RKO (cell line): ENCODE measurements at regions not wholly inside any gene's neighbourhood (a gene's known extent, or its start where the extent isn't known, plus 50 kb on each side); places are given as distances from the start of the nearest gene placed in this dataset.
"Not testable (repeated sequence)": the region's sequence is repeated elsewhere in the genome, so short reads cannot be mapped to it uniquely, and the experiment has no call there.

ENCODE experiments used
- DNase-seq: peaks from one replicate; pipeline ENCODE4 v3.0.0-alpha.2; 2016; ENCODE audit warnings: low spot score

DNA sequence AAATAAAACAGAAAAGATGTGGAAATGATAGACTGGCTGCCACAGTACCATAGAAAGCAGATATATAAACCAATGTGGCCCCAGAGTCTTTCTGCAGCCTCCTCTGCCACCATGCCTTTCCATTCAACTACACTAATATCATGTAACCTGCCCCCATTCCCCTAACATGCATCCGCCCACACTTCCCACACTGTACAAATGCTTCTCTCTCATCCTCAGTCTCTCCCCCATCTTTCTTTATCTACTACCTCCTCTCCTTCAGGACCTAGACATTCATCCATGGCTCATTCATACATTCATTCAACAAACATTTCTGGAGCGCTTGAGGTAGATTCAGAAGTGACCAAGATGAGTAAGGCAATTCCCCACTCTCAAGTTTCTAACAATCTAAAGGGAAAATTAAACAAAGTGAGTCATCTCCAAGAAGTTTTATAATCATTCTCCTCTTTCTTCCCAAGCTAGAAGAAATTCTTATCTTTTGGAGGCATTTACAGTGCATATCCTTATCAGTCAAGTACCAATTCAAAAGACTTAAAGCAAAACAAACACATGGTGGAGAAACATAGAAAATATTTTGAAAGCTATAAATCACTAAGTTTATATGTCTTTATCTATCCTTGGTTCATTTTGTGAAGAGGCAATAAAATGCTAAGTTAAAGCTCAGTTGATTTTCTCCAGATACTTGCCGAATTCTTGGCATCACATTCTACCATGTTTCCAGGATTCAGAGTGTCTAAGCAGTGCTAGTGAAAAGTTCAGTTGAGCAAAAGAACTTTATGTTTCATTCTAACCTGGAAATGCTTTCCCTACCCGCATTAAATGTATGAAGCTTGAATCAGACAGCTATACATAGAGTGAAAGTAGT lies 70.5 kb upstream of the FRMD6 start:
- peak; percentile 60 for DNase-seq

- DNase-seq: peak; percentile 35
Measured at GRCh38 chr14:51582437-51582836, 69.3 kb upstream of the FRMD6 start.

DNA sequence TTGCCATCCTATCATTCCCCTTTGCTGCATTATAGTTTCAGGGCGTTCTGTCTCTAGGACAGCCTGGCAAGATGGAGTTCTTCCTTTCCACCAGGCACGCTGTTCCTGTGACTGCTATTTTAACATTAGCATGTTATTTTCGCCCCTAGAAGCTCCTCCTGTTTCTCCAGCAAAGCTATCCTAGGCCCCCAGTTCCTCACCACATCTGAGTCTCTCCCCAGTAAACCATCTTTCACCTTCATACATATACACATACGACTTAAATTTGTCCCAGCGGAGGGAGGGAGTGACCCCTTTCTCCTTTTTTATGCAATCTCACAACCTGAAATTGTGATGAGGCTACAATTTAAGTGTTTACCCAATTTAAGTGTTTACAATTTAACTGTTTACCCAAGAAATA lies 66.7 kb upstream of the FRMD6 start:
- no peak for DNase-seq

DNA sequence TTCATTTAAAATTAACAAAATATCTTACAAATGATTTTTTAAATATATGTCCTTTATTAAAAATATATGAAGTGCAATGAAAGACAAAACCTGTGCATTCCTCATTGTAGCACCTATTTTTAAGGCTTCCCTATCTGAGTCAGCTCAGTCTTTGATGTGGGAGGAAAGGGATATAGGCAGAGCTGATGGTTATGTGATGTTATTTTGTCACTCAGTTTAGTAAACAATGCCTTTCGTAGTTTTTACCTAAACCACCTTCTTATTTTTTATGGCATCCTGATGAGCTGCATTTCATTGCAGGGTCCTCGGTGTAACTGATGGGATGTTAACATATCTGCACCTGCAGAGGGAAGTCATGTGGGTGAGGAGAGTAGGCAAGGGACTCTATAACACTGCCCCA lies 58.9 kb upstream of the FRMD6 start:
- DNase-seq: no peak

- no peak for DNase-seq
Measured at GRCh38 chr14:51593397-51593796, 58.3 kb upstream of the FRMD6 start.

DNA sequence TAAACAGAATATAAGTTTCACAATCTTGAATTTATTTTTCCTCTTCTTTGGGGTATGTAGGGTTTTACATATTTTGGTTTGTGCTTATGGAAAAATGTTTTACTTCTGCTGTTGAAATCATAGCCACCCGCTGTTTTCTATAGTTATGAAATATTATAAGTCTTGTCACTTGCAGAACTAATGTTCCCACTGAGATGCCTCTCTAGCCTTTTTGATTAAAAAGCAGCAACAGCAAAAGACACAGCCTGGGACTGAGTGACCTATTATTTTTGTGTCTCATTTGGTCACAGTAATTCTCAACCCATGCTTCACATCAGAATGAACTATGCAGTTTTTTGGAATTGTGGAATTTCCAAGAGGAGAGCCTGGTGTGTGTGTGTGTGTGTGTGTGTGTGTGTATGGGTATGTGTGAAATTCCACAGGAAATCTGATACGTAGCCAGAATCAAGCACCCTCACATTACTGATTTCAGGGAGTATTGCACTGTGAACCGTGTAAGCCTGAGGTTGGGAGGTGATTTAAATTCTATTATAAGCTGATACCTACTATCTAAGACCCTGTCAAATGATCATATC lies 55.7 kb upstream of the FRMD6 start:
- no peak for DNase-seq

DNA sequence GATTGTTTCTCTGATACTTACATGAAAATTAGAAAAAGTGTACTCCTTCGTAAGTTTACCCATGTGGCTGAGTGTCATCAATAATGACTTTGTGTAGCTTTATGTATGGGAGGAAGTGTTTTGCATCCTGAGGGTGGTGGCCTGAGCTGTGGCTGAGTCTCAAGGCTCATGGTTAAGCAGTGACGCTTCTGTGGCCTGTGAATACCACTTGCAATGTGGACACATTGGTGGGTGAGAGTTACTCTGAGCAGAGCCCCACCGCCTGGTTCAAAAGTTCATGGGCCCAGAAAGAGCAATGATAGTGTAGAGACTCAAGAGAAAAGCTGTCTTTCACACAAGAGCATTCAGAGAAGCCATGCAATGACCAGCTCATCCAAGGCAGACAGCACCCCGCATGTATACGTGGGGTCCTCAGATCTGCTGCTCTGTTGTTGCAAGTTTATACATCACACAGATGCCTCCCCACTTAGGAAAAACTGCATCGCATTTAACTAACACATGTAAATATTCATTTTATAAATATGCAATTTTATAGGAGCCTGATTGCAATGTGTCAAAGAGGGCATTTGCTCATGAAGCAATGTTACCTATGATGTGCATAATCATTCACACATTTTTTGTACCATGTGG lies 55.1 kb upstream of the FRMD6 start:
- DNase-seq: no peak

DNA sequence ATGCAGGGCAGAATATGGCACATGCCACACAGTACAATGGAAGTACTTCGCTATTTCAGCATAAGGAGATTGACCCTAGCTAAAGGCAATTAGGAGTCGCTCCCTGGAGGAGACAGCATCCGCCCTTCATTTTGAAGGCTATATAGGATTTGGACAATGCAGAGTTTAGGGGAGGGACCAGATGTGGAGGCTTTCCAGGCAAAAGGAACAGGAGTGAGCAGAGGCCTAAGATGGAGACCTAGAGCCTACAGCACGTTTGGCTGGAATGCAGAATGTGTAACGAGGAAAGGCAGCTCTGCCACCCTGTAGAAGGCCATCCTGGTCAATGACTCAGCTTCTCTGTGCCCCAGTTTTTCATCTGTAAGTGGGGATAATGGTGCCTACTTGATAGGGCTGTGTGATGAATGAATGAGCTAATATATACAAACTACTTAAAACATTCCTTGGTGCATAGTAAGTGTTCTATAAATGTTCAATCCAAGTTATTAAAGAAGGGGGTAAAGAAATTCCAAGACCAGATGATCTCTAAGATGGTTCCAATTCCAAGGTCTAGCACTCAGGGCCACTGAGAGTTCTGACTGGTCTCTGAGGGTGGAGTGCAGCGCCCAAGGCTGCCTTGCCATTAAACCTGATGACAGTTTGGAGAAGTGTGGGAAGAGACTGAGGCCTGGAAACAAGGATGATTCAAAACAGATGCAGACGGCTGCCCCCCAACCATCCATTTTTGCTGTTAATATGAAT lies 54.3 kb upstream of the FRMD6 start:
- DNase-seq: no peak

DNA sequence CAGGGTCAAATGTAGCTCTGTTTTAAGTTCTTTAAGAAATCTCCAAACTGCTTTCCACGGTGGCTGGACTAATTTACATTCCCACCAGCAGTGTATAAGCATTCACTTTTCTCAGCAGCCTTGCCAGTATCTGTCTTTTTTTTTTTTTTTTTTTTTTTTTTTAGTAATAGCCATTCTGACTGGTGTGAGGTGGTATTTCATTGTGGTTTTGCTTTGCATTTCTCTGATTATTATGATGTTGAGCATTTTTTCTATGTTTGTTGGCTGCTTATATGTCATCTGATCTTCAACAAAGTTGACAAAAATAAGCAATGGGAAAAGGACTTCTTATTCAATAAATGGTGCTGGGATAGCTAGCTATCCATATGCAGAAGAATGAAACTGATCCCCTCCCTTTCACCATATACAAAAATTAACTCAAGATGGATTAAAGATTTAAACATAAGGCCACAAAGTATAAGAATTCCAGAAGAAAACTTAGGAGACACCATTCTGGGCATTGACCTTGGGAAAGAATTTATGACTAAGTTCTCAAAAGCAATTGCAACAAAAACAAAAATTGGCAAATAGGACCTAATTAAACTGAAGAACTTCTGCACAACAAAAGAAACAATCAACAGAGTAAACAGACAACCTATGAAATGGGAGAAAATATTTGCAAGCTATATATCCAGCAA lies 52.6 kb upstream of the FRMD6 start:
- not testable (repeated sequence) for DNase-seq

GRCh38 chr14:51600658-51601057 lies 51.1 kb upstream of the FRMD6 start:
- no peak for DNase-seq
